Lower lobe of right lung (tissue), 2 donors: ENCODE measurements at regions not wholly inside any gene's neighbourhood (a gene's known extent, or its start where the extent isn't known, plus 50 kb on each side); places are given as distances from the start of the nearest gene placed in this dataset.

Experiments
- ATAC-seq, 2 donors: fragments of 200-7000 bp; cut with Tn5 transposase; one replicate each; pipeline ENCODE4 v1.9.1; 2020 to 2022; ENCODE audit warnings: mild to moderate bottlenecking in 2 of 2, moderate library complexity in 2 of 2
- DNase-seq: peaks from one replicate; pipeline ENCODE4 v3.0.0-alpha.2; 2020
- H3K27ac ChIP-seq: fragments of 200-600 bp; one replicate; pipeline ENCODE4 v1.8.0; 2022
- H3K27me3 ChIP-seq: fragments of 200-600 bp; one replicate; pipeline ENCODE4 v1.8.0; 2022; ENCODE audit warnings: low read depth
- H3K36me3 ChIP-seq: fragments of 200-600 bp; one replicate; pipeline ENCODE4 v1.8.0; 2022; ENCODE audit warnings: mild to moderate bottlenecking
- H3K4me1 ChIP-seq: fragments of 200-600 bp; one replicate; pipeline ENCODE4 v1.8.0; 2022
- H3K4me3 ChIP-seq: fragments of 200-600 bp; one replicate; pipeline ENCODE4 v1.8.0; 2022; ENCODE audit warnings: mild to moderate bottlenecking
- H3K9me3 ChIP-seq: fragments of 200-600 bp; one replicate; pipeline ENCODE4 v1.8.0; 2022
- intact Hi-C: fragments of 100-400 bp; cut with DNase I; formaldehyde crosslinking; loops from one replicate; pipeline ENCODE4 v1.11.0; 2022
- TF ChIP-seq, protein P1 (sequence below): fragments of 200-600 bp; IDR thresholded peaks from one replicate; pipeline ENCODE4 v1.8.0; 2022; ENCODE audit warnings: antibody characterized with exemption, mild to moderate bottlenecking
- donor health status: DM: no; HTN: yes; CAD: no; lungs with severe emphysema.

DNA sequence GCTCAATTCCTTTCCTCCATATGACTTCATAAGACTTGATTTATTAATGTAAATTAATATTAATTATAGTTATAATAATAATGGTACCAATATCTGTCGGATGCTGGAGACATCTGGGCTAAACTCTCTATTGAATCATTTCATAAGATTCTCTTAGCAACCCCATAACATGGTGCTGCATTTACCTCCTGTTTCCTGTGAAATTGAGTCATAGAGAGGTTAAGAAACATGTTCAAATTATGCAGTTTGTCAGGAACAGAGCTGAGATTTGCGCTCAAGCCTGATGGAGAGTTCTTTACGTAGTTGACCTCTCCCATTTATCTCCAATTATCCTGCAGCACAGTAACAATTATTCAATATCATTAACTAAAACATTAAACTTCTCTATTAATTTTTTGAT is 621.8 kb upstream of the FZD8 start:
- H3K4me1 ChIP-seq = no peaks in the 10 kb centered on the region
- TF ChIP-seq, protein P1, sequence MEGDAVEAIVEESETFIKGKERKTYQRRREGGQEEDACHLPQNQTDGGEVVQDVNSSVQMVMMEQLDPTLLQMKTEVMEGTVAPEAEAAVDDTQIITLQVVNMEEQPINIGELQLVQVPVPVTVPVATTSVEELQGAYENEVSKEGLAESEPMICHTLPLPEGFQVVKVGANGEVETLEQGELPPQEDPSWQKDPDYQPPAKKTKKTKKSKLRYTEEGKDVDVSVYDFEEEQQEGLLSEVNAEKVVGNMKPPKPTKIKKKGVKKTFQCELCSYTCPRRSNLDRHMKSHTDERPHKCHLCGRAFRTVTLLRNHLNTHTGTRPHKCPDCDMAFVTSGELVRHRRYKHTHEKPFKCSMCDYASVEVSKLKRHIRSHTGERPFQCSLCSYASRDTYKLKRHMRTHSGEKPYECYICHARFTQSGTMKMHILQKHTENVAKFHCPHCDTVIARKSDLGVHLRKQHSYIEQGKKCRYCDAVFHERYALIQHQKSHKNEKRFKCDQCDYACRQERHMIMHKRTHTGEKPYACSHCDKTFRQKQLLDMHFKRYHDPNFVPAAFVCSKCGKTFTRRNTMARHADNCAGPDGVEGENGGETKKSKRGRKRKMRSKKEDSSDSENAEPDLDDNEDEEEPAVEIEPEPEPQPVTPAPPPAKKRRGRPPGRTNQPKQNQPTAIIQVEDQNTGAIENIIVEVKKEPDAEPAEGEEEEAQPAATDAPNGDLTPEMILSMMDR = no peak

DNA sequence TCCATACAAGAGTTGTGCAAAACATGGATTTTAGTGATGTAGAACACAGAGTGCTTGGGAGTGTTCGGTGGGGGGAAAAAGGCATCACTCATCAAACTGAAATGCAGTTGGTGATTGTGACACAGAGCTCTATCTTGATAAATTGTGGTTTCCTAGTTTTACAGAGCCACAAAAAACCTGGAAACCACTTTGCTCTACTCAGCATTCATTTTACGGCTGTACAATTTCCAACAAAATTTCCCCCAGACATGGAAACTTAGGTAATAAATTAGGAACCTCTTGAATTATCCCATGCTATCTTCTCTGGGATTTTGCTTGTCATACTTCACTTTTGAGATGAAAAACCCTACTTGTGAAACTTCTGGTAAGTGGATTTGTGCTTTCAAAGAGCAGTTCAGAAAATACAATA is 614.9 kb upstream of the FZD8 start:
- H3K4me3 ChIP-seq = no peak overlapping the region
- TF ChIP-seq, protein P1 = no peak
- no peaks in the 10 kb centered on the region for H3K36me3 ChIP-seq
- no peaks in the 10 kb centered on the region for H3K9me3 ChIP-seq
- ATAC-seq (no peak), DNase-seq (no peak)
- no peaks in the 10 kb centered on the region for H3K4me1 ChIP-seq
- intact Hi-C loops = no loop called here
- H3K27me3 ChIP-seq = no peaks in the 10 kb centered on the region
- H3K27ac ChIP-seq = no peak overlapping the region

More for the DNA sequence above, 621.8 kb upstream of the FZD8 start:
- Histone ChIP-seq H3K27ac (no peak overlapping the region), H3K36me3 (no peaks in the 10 kb centered on the region), H3K4me3 (no peak overlapping the region), H3K9me3 (no peaks in the 10 kb centered on the region), H3K27me3 (no peaks in the 10 kb centered on the region)
- no peak for DNase-seq
- ATAC-seq = no peak
- intact Hi-C loops = no loop called here

DNA sequence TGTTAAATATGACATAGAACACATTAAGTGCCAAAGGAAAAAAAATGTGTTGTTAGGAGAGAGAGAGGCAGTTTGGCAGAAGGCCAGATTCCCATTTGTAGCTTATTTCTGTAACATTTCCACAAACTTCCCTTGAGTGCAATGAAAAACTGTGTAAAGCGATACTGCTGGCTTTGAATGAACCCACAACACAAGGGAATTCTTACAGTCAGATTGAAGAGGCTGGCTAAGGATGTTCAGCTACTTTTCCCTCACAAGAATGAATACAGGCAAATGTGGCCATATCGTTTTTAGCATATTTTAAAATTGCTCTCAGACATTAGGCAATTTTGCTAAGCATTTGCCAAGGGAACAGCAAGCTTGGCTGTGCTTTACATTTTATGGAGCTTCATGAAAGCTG is 614.1 kb upstream of the FZD8 start:
- TF ChIP-seq, protein P1 = no peak
- Histone ChIP-seq H3K4me1 (no peaks in the 10 kb centered on the region), H3K4me3 (no peak overlapping the region), H3K9me3 (no peaks in the 10 kb centered on the region), H3K27me3 (no peaks in the 10 kb centered on the region), H3K36me3 (no peaks in the 10 kb centered on the region), H3K27ac (no peak overlapping the region)
- ATAC-seq (no peak), DNase-seq (no peak)
- intact Hi-C loops = no loop called here

DNA sequence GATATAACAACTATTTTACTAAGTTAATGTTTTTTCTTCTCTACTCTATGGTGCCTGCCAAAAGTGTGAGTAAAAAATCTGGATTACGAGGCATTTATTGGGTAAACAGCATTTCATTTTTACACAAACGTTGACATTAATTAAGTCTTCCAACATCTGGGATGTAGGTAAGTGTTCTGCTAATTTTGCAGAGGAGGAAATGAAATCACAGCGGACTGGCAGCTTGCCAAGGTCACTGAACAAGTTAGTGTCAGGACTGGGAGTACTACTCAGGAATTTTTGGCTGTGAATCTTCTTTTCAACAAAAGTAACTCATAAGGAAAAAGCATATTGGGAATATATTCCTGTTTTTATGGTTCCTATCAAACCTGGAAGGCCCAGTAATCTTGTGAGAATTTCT is 612.1 kb upstream of the FZD8 start:
- TF ChIP-seq, protein P1 = no peak
- Histone ChIP-seq H3K27me3 (no peaks in the 10 kb centered on the region), H3K36me3 (no peaks in the 10 kb centered on the region), H3K4me3 (no peak overlapping the region), H3K27ac (no peak overlapping the region), H3K9me3 (no peaks in the 10 kb centered on the region), H3K4me1 (no peaks in the 10 kb centered on the region)
- intact Hi-C loops = no loop called here
- DNase-seq (peak; percentile 44), ATAC-seq (no peak)

DNA sequence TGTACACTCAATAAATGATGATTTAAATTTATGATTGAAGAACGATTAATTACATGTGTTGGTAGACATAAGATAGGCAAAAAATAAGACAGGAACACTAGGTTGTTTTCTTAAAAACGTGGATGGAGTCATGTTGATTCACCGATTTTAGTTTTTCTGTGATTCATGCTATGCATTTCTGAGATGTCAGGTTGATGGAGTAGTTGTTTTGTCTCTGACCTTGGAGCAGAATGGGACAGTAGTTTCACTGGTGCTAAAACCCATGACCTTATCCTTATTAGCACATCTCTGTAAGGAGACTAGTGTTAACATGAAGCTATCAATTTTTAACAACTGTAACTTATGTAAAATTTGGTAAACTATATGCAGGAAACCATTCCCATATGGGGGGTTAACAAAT is 611.6 kb upstream of the FZD8 start:
- no peak for ATAC-seq
- Histone ChIP-seq H3K27me3 (no peaks in the 10 kb centered on the region), H3K36me3 (no peaks in the 10 kb centered on the region), H3K4me1 (no peaks in the 10 kb centered on the region), H3K9me3 (no peaks in the 10 kb centered on the region), H3K27ac (no peak overlapping the region), H3K4me3 (no peak overlapping the region)
- intact Hi-C loops = no loop called here
- TF ChIP-seq, protein P1 = no peak
- DNase-seq = no peak

DNA sequence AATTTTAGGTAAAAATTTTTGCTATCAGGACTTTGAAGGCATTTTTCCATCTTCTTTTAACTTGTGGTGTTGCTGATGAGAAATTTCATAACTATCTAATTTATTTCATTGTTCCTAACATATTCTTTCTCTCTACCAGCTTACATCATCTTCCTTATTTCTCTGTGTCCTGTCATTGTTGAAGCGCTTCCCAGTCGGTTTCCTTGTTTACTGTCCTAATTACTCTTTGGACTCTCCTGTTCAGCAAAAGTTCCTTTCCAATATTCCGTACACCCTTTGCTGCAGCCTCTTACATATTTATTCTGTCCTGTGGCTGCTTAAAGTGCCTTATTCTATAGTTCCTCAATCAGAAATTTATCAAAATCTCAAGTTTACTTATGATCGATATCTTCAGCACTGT is 609.0 kb upstream of the FZD8 start:
- no peak for DNase-seq
- no peaks in the 10 kb centered on the region for H3K9me3 ChIP-seq
- no peaks in the 10 kb centered on the region for H3K27me3 ChIP-seq
- no peak overlapping the region for H3K27ac ChIP-seq
- no peaks in the 10 kb centered on the region for H3K4me1 ChIP-seq
- H3K4me3 ChIP-seq = no peak overlapping the region
- ATAC-seq = no peak
- intact Hi-C loops = no loop called here
- TF ChIP-seq, protein P1 = no peak
- H3K36me3 ChIP-seq = no peaks in the 10 kb centered on the region
